A549 (cell line): ENCODE measurements at regions not wholly inside any gene's neighbourhood (a gene's known extent, or its start where the extent isn't known, plus 50 kb on each side); places are given as distances from the start of the nearest gene placed in this dataset.
"Not testable (repeated sequence)": the region's sequence is repeated elsewhere in the genome, so short reads cannot be mapped to it uniquely, and the experiment has no call there.

Source experiments
- ATAC-seq, 2 experiments: fragments of 200-7000 bp in 1 of 2; fragments of >200 bp in 1 of 2; cut with Nextera tagmentation in 1 of 2; cut with Tn5 transposase in 1 of 2; 3 replicates each; pipeline versions ENCODE4 v1.8.0 to v1.9.1; 2018 to 2020; ENCODE audit warnings: mild to moderate bottlenecking in 1 of 2, moderate library complexity in 1 of 2
- CTCF ChIA-PET: fragments of 300-600 bp; sonication (Branson Sonifier 250); formaldehyde crosslinking; extraction: SDS; loops from one replicate; lab custom pipeline; 2021; ENCODE audit warnings: antibody characterized with exemption, inconsistent platforms; lab: Yijun Ruan, JAX
- POLR2A ChIA-PET: fragments of 350-600 bp; formaldehyde crosslinking; extraction: SDS; loops from one replicate; lab custom pipeline; 2021; ENCODE audit warnings: antibody characterized with exemption, inconsistent platforms; lab: Yijun Ruan, JAX
- DNase-seq, 2 experiments: peaks; one replicate each; pipeline versions ENCODE4 v3.0.0 to v3.0.0-alpha.2; 2011 to 2016; ENCODE audit warnings: low read depth in 1 of 2, low spot score in 1 of 2
- FAIRE-seq: peaks from 2 replicates; lab custom pipeline; 2011; peaks lifted over from hg19 to GRCh38; lab: Jason Lieb, UNC
- H3K27ac ChIP-seq, 2 experiments: fragments of >200 bp; sonication (Bioruptor Twin); formaldehyde crosslinking; 3 replicates each; pipeline ENCODE4 v1.5.1; 2016 to 2017
- H3K4me1 ChIP-seq: fragments of >200 bp; sonication (Bioruptor Twin); formaldehyde crosslinking; 3 replicates; pipeline ENCODE4 v1.6.1; 2016
- H3K4me2 ChIP-seq: fragments of >200 bp; sonication (Bioruptor Twin); formaldehyde crosslinking; 3 replicates; pipeline ENCODE4 v1.6.1; 2016
- H3K4me3 ChIP-seq: fragments of >200 bp; sonication (Bioruptor Twin); formaldehyde crosslinking; 3 replicates; pipeline ENCODE4 v1.5.1; 2016
- H3K9me3 ChIP-seq: fragments of >200 bp; sonication (Bioruptor Twin); formaldehyde crosslinking; 3 replicates; pipeline ENCODE4 v1.6.1; 2016
- CEBPB ChIP-seq, 2 experiments: fragments of >200 bp in 1 of 2; sonication (Bioruptor Twin) in 1 of 2; formaldehyde crosslinking in 1 of 2; IDR thresholded peaks; 2 replicates each; pipeline ENCODE4 v1.6.1; 2012 to 2016
- POLR2A ChIP-seq: IDR thresholded peaks from 2 replicates; pipeline ENCODE4 v1.6.1; 2012; ENCODE audit warnings: mild to moderate bottlenecking, low read length
- POLR2AphosphoS2 ChIP-seq: conservative IDR thresholded peaks from 2 replicates; pipeline ENCODE4 v1.6.1; 2012; ENCODE audit warnings: low read length, improper control_type of control experiment, inconsistent platforms
- REST ChIP-seq: fragments of 200-600 bp; sonication (generic); IDR thresholded peaks from 2 replicates; pipeline ENCODE4 v1.6.1; 2016; ENCODE audit warnings: antibody characterized with exemption, mild to moderate bottlenecking, moderate library complexity
- TP53 ChIP-seq: fragments of 250-450 bp; sonication (Bioruptor Pico); IDR thresholded peaks from 2 replicates; pipeline ENCODE4 v1.5.0; 2021; ENCODE audit warnings: mild to moderate bottlenecking, moderate library complexity
- WGBS: methylation state at CpG from one replicate; pipeline ENCODE4 v1.1.6; 2017; ENCODE audit errors: missing lambda C conversion rate; 5-methylcytosine and 5-hydroxymethylcytosine counted together
- small RNA-seq, 6 experiments: library from RNA; depleted of rRNA; stranded (forward); fragments of <200 nt; gene quantifications; one replicate each; pipeline ENCODE3, GENCODE V24; 2012

- WGBS: no CpG with 5 or more reads among the region's 58 CpGs
- CTCF ChIA-PET: no interaction called here
- peak; percentile 36 to 90 for DNase-seq
- FAIRE-seq: no peak
- POLR2A ChIA-PET: interaction anchor here (0.6 kb wide), 1 partner anchor 170 kb away, joined by 3 read pairs; no protein-coding TSS in a partner anchor
- ATAC-seq: peak; percentile 84 to 97
- H3K4me3 ChIP-seq: peak overlapping the region; percentile 62
- peak overlapping the region; percentile 80 for H3K4me2 ChIP-seq
- no peaks in the 10 kb centered on the region for H3K9me3 ChIP-seq
- TF ChIP-seq TP53 (CRISPR knock-in tag) (no peak), POLR2AphosphoS2 (no peak), REST (no peak), CEBPB (IDR thresholded peaks at IDR 0.05) (no peak), POLR2A (peak; percentile 31)
- H3K4me1 ChIP-seq: no peaks in the 10 kb centered on the region; the same call in 2 of the 3 replicates
- peak overlapping the region; percentile 83 to 92 for H3K27ac ChIP-seq
Measured at GRCh38 chr3:125916376-125916978, 52.5 kb upstream of the ROPN1B start.

- H3K9me3 ChIP-seq, H3K4me1 ChIP-seq, FAIRE-seq, CTCF ChIA-PET: not testable (repeated sequence)
- WGBS: 0% methylated on average over 10 of the region's 12 CpGs
- peak in 1 of 2 experiments; percentile 57; a peak in 2 of 6 replicates for ATAC-seq
- POLR2A ChIA-PET: interaction anchor here (0.6 kb wide), 1 partner anchor 169 kb away, joined by 3 read pairs; no protein-coding TSS in a partner anchor
- peak in 1 of 2 experiments; percentile 64; a peak in 2 of 4 replicates for TF ChIP-seq CEBPB (IDR thresholded peaks at IDR 0.05)
- peak overlapping the region; percentile 62 for H3K4me3 ChIP-seq
- H3K4me2 ChIP-seq: peak overlapping the region; percentile 80
- H3K27ac ChIP-seq: peak overlapping the region; percentile 83 to 92
- DNase-seq: peak in 1 of 2 experiments; percentile 52
Measured at GRCh38 chr3:125917020-125917549, 51.9 kb upstream of the ROPN1B start.

- 88% methylated on average over 1 of the region's 1 CpG for WGBS
- H3K9me3 ChIP-seq, POLR2A ChIA-PET, H3K27ac ChIP-seq, DNase-seq, CTCF ChIA-PET, H3K4me2 ChIP-seq, H3K4me1 ChIP-seq, FAIRE-seq, H3K4me3 ChIP-seq, ATAC-seq: not testable (repeated sequence)
Measured at GRCh38 chr3:125918024-125918423, 51.0 kb upstream of the ROPN1B start.

GRCh38 chr3:125918451-125918850 lies 50.5 kb upstream of the ROPN1B start:
- 83% methylated on average over 5 of the region's 5 CpGs for WGBS
- H3K27ac ChIP-seq, H3K4me3 ChIP-seq, ATAC-seq, H3K4me1 ChIP-seq, H3K4me2 ChIP-seq, FAIRE-seq, DNase-seq, CTCF ChIA-PET, POLR2A ChIA-PET, H3K9me3 ChIP-seq: not testable (repeated sequence)

- CTCF ChIA-PET, H3K4me3 ChIP-seq, H3K4me1 ChIP-seq, POLR2A ChIA-PET, FAIRE-seq, ATAC-seq, H3K4me2 ChIP-seq, H3K27ac ChIP-seq, H3K9me3 ChIP-seq, DNase-seq: not testable (repeated sequence)
- 89% methylated on average over 2 of the region's 2 CpGs for WGBS
Measured at GRCh38 chr3:125918866-125919265, 50.1 kb upstream of the ROPN1B start.

Small RNAs in the stretch of these regions (small RNA-seq; reads per million reads assigned to genes)
- gene AC092902.1: 0 reads per million in 6 experiments
- 0 reads per million in 6 experiments for gene AF186996.2
- 0 reads per million in 6 experiments for gene AF186996.3
- gene MIR548I1: 0 reads per million in 6 experiments
- 0 reads per million in 6 experiments for gene SNRPCP11
